ENCODE measurements at regions not wholly inside any gene's neighbourhood (a gene's known extent, or its start where the extent isn't known, plus 50 kb on each side); places are given as distances from the start of the nearest gene placed in this dataset.
A peak's percentile ranks its signal among the peaks of the same experiment; 100 is the strongest.

DNA sequence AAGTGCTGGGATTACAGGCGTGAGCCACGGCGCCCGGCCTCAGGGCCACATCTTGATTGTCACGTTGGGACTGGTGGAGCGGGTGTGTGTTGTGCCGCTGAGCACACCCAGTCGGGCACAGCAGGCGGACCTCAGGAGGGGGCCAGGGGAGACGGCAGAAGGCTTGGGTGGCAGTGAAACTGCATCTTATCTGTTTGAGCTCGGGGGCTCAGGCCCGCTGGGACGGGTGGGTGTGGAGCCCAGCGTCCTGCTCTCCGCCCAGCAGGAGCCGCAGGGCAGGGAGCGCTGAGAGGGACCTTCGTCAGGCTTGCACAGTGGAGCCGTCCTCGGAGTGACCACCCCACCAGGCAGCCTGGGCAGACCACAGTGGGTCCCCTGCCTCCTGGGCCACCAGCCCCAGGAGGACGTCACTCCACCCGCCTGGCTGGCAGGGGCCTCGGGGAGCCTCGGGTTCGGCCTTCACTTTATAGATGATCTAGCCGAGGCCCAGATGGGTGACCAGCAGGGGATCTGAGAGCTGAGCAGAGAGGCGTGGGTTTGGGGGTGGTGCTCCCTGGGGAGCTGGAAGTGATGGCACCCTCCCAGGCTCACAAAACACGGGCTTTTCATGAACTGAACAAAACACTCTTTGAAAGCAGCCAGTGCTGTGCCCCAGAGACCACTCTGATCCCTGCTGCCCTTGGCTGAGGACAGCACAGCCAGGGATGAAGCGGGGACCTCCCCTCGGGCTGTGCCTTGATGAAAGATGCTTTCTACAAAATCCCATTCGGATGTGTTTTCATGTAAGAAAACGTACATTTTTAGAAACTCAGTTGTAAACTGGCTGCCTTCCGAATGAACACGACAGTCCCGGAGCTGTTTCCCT is 181.1 kb downstream of the SEC14L1 start:
- peak overlapping the region; percentile 62 for H3K4me3 ChIP-seq (ENCODE audit: low read length)

GRCh38 chr17:77322514-77323412 is 182.0 kb downstream of the SEC14L1 start:
- Histone ChIP-seq H3F3A (ENCODE audit: control insufficient read depth, insufficient read depth) (peaks cover 8% of the 10 kb centered on the region), H4K20me1 (ENCODE audit: control insufficient read depth, insufficient read depth, low read depth, low read length) (peaks cover 16% of the 10 kb centered on the region; the same call in 1 of the 2 replicates), H3K4me3 (ENCODE audit: low read length) (peak overlapping the region; percentile 62), H3K9me3 (ENCODE audit: control insufficient read depth, insufficient read depth, low read length) (no peaks in the 10 kb centered on the region), H3K4me1 (ENCODE audit: control insufficient read depth, low read length) (peaks cover 78% of the 10 kb centered on the region), H3K27me3 (ENCODE audit: control insufficient read depth, low read length) (no peaks in the 10 kb centered on the region), H3K36me3 (ENCODE audit: control insufficient read depth, low read length) (no peaks in the 10 kb centered on the region), H3K9me2 (replicated peaks; ENCODE audit: control insufficient read depth, low read length) (no peaks in the 10 kb centered on the region), H3K79me2 (ENCODE audit: control insufficient read depth, low read length) (peaks cover 19% of the 10 kb centered on the region), H3K4me2 (ENCODE audit: low read length) (peak overlapping the region; percentile 72), H3K27ac (ENCODE audit: low read depth, low read length) (peak overlapping the region; percentile 35)
- TF ChIP-seq, protein P1, sequence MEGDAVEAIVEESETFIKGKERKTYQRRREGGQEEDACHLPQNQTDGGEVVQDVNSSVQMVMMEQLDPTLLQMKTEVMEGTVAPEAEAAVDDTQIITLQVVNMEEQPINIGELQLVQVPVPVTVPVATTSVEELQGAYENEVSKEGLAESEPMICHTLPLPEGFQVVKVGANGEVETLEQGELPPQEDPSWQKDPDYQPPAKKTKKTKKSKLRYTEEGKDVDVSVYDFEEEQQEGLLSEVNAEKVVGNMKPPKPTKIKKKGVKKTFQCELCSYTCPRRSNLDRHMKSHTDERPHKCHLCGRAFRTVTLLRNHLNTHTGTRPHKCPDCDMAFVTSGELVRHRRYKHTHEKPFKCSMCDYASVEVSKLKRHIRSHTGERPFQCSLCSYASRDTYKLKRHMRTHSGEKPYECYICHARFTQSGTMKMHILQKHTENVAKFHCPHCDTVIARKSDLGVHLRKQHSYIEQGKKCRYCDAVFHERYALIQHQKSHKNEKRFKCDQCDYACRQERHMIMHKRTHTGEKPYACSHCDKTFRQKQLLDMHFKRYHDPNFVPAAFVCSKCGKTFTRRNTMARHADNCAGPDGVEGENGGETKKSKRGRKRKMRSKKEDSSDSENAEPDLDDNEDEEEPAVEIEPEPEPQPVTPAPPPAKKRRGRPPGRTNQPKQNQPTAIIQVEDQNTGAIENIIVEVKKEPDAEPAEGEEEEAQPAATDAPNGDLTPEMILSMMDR (IDR thresholded peaks at IDR 0.05; ENCODE audit: low read depth, low read length, poor library complexity, severe bottlenecking), result no peak
- TF ChIP-seq EZH2phosphoT487 (IDR thresholded peaks at IDR 0.05; ENCODE audit: borderline replicate concordance, low read length), result no peak

More for the DNA sequence above, 181.1 kb downstream of the SEC14L1 start:
- H3K9me3 ChIP-seq (ENCODE audit: control insufficient read depth, insufficient read depth, low read length), result no peaks in the 10 kb centered on the region
- peaks cover 19% of the 10 kb centered on the region for H3K79me2 ChIP-seq (ENCODE audit: control insufficient read depth, low read length)
- H4K20me1 ChIP-seq (ENCODE audit: control insufficient read depth, insufficient read depth, low read depth, low read length), result peaks cover 16% of the 10 kb centered on the region; the same call in 1 of the 2 replicates
- H3K9me2 ChIP-seq (replicated peaks; ENCODE audit: control insufficient read depth, low read length), result no peaks in the 10 kb centered on the region
- peak overlapping the region; percentile 35 for H3K27ac ChIP-seq (ENCODE audit: low read depth, low read length)
- H3K4me2 ChIP-seq (ENCODE audit: low read length), result peak overlapping the region; percentile 72
- no peak for TF ChIP-seq EZH2phosphoT487 (IDR thresholded peaks at IDR 0.05; ENCODE audit: borderline replicate concordance, low read length)
- TF ChIP-seq, protein P1 (IDR thresholded peaks at IDR 0.05; ENCODE audit: low read depth, low read length, poor library complexity, severe bottlenecking), result no peak
- H3K36me3 ChIP-seq (ENCODE audit: control insufficient read depth, low read length), result no peaks in the 10 kb centered on the region
- peaks cover 10% of the 10 kb centered on the region for H3F3A ChIP-seq (ENCODE audit: control insufficient read depth, insufficient read depth)
- no peaks in the 10 kb centered on the region for H3K27me3 ChIP-seq (ENCODE audit: control insufficient read depth, low read length)
- peaks cover 78% of the 10 kb centered on the region for H3K4me1 ChIP-seq (ENCODE audit: control insufficient read depth, low read length)

- peaks cover 8% of the 10 kb centered on the region for H3F3A ChIP-seq (ENCODE audit: control insufficient read depth, insufficient read depth)
- no peaks in the 10 kb centered on the region for H3K36me3 ChIP-seq (ENCODE audit: control insufficient read depth, low read length)
- peak overlapping the region; percentile 62 for H3K4me3 ChIP-seq (ENCODE audit: low read length)
- H3K4me2 ChIP-seq (ENCODE audit: low read length), result peak overlapping the region; percentile 72
- H3K9me3 ChIP-seq (ENCODE audit: control insufficient read depth, insufficient read depth, low read length), result no peaks in the 10 kb centered on the region
- H3K9me2 ChIP-seq (replicated peaks; ENCODE audit: control insufficient read depth, low read length), result no peaks in the 10 kb centered on the region
- peaks cover 19% of the 10 kb centered on the region for H3K79me2 ChIP-seq (ENCODE audit: control insufficient read depth, low read length)
- H3K4me1 ChIP-seq (ENCODE audit: control insufficient read depth, low read length), result peaks cover 77% of the 10 kb centered on the region
- H3K27ac ChIP-seq (ENCODE audit: low read depth, low read length), result no peak overlapping the region
- TF ChIP-seq, protein P1 (IDR thresholded peaks at IDR 0.05; ENCODE audit: low read depth, low read length, poor library complexity, severe bottlenecking), result no peak
- no peak for TF ChIP-seq EZH2phosphoT487 (IDR thresholded peaks at IDR 0.05; ENCODE audit: borderline replicate concordance, low read length)
- H3K27me3 ChIP-seq (ENCODE audit: control insufficient read depth, low read length), result no peaks in the 10 kb centered on the region
- H4K20me1 ChIP-seq (ENCODE audit: control insufficient read depth, insufficient read depth, low read depth, low read length), result peaks cover 16% of the 10 kb centered on the region; the same call in 1 of the 2 replicates
Measured at GRCh38 chr17:77323413-77324171, 182.8 kb downstream of the SEC14L1 start.
